Thoracic aorta (tissue), 2 donors: ENCODE measurements at regions not wholly inside any gene's neighbourhood (a gene's known extent, or its start where the extent isn't known, plus 50 kb on each side); places are given as distances from the start of the nearest gene placed in this dataset.

Experiments
- ATAC-seq: fragments of 150-250 bp; one replicate; pipeline ENCODE4 v1.8.0; 2017; ENCODE audit warnings: low read depth; ENCODE audit not compliant: insufficient number of reproducible peaks, low FRiP score
- DNase-seq: peaks from one replicate; pipeline ENCODE4 v3.0.0-alpha.2; 2020; ENCODE audit warnings: low spot score
- H3K27ac ChIP-seq, 2 donors: fragments of 200-600 bp; sonication (generic); 1 replicate in 1 of 2; 2 replicates in 1 of 2; pipeline ENCODE4 v1.5.1; 2016; ENCODE audit warnings: mild to moderate bottlenecking in 2 of 2, moderate library complexity in 2 of 2
- H3K27me3 ChIP-seq: fragments of 200-600 bp; sonication (generic); replicated peaks from 2 replicates; pipeline ENCODE4 v1.6.0; 2016; ENCODE audit warnings: mild to moderate bottlenecking; ENCODE audit not compliant: insufficient read depth
- H3K36me3 ChIP-seq: fragments of 200-600 bp; sonication (generic); one replicate; pipeline ENCODE4 v1.5.1; 2016
- H3K4me1 ChIP-seq, 2 donors: fragments of 200-600 bp; sonication (generic); 1 replicate in 1 of 2; 2 replicates in 1 of 2; pipeline versions ENCODE4 v1.5.1 to v1.6.0; 2016; ENCODE audit warnings: low read depth in 2 of 2, mild to moderate bottlenecking in 1 of 2; ENCODE audit not compliant: control insufficient read depth in 1 of 2
- H3K4me3 ChIP-seq: fragments of 200-600 bp; sonication (generic); 2 replicates; pipeline ENCODE4 v1.5.1; 2016; ENCODE audit warnings: mild to moderate bottlenecking
- H3K9me3 ChIP-seq: fragments of 200-600 bp; sonication (generic); 2 replicates; pipeline ENCODE4 v1.5.1; 2016
- CTCF ChIP-seq: fragments of 200-600 bp; sonication (generic); IDR thresholded peaks from one replicate; pipeline ENCODE4 v1.5.1; 2019; ENCODE audit warnings: antibody characterized with exemption

DNA sequence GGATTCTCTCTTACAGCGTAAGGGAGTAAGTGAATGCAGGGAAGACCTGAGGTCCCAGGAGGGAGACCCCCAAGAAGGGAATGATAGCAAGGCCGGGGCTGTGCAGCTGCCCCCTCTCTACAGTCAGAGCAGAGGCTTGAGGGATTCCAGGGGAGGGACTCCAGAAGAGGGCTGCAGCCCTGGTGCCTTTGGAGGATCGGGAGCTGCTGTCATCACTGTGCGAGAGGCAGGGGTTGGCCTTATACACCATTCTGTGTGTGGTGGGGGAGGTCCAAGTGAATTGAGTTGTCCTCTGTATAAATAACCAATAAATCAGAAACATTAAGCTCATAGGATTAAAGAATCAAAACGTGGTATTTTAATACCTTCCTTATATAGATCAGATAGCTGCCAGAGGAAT, 114.9 kb downstream of the GLI2 start:
- H3K36me3 ChIP-seq: no peaks in the 10 kb centered on the region
- H3K9me3 ChIP-seq: no peaks in the 10 kb centered on the region
- H3K4me3 ChIP-seq: no peak overlapping the region
- no peak for ATAC-seq
- no peaks in the 10 kb centered on the region for H3K27me3 ChIP-seq
- H3K27ac ChIP-seq: no peak overlapping the region
- TF ChIP-seq CTCF: no peak
- peaks cover 0 to 10% of the 10 kb centered on the region in 2 donors for H3K4me1 ChIP-seq
- no peak for DNase-seq

- H3K27ac ChIP-seq: no peak overlapping the region
- no peak for ATAC-seq
- peaks cover 0 to 10% of the 10 kb centered on the region in 2 donors for H3K4me1 ChIP-seq
- no peaks in the 10 kb centered on the region for H3K36me3 ChIP-seq
- DNase-seq: no peak
- no peaks in the 10 kb centered on the region for H3K27me3 ChIP-seq
- no peak overlapping the region for H3K4me3 ChIP-seq
- no peak for TF ChIP-seq CTCF
- no peaks in the 10 kb centered on the region for H3K9me3 ChIP-seq
Measured at GRCh38 chr2:120851116-120851773, 115.6 kb downstream of the GLI2 start.

DNA sequence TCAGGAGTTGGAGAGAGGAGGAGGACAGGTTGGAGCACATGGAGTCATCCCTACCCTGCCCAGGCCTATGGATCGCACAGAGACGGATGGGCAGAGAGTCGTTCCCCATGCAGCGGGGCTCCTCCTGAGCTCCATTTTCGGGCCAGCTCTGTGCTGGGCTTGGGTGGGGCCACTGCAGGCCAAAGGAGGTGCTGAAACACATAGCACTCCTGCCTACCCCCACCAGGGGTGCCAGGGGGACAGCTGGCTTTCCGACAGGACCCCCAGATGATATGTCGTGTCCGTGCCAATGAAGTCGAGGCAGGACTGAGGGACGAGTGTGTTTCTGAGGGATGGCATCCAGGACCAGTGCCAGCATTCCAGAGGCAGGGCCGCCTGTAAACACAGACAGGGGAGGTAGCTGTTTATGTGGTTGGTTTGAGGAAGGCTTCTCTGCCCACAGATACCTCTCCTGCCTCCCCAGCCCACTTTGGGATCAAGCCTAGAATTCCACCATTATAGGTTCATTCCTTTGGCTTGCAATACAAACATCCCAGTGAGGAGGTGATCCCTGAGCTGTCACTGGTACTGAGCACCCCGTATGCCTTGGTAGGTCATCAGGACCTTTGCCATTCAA, 116.6 kb downstream of the GLI2 start:
- H3K4me3 ChIP-seq: no peak overlapping the region
- no peak for DNase-seq

DNA sequence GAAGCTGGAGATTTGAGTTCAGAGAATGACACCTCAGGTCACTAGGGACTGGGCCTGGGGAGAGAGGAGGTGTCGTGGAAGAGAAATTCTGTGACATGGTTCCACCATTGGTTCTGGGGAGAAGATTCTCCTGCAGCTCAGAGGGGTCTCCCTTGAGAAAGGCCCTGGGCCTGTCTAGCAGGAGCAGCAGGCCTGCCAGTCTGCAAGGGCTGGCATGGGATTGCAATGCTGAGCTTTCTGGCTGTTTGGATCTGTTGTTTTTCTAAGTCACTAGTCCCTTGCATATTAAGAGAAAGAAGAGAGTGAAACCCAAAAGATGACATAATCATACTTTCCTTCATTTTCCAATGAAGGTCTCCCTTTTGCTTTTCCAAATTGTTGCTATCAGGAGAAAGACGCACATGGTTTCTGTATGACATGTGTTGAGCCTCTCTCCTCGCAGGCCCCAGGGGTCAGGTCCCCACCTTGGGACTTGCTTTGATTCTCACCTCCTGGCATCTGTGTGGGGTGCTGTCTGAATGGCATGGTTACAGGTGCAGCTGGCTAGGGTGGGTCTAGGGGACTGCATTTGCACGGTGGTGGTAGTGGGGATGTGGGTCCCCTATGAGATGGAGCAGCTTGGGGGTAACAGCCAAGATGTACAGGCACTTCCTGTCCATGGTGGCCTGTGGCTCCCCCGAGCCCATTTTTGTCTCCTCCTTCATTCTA, 117.8 kb downstream of the GLI2 start:
- TF ChIP-seq CTCF: no peak
- Histone ChIP-seq H3K27ac (no peak overlapping the region), H3K4me1 (peaks cover 0 to 2% of the 10 kb centered on the region in 2 donors), H3K4me3 (no peak overlapping the region), H3K9me3 (no peaks in the 10 kb centered on the region), H3K27me3 (no peaks in the 10 kb centered on the region), H3K36me3 (no peaks in the 10 kb centered on the region)
- DNase-seq (no peak), ATAC-seq (no peak)

More for the DNA sequence above, 116.6 kb downstream of the GLI2 start:
- H3K27ac ChIP-seq: no peak overlapping the region
- no peaks in the 10 kb centered on the region for H3K27me3 ChIP-seq
- H3K9me3 ChIP-seq: no peaks in the 10 kb centered on the region
- no peak for TF ChIP-seq CTCF
- no peaks in the 10 kb centered on the region for H3K36me3 ChIP-seq
- H3K4me1 ChIP-seq: peaks cover 0 to 10% of the 10 kb centered on the region in 2 donors
- ATAC-seq: no peak

DNA sequence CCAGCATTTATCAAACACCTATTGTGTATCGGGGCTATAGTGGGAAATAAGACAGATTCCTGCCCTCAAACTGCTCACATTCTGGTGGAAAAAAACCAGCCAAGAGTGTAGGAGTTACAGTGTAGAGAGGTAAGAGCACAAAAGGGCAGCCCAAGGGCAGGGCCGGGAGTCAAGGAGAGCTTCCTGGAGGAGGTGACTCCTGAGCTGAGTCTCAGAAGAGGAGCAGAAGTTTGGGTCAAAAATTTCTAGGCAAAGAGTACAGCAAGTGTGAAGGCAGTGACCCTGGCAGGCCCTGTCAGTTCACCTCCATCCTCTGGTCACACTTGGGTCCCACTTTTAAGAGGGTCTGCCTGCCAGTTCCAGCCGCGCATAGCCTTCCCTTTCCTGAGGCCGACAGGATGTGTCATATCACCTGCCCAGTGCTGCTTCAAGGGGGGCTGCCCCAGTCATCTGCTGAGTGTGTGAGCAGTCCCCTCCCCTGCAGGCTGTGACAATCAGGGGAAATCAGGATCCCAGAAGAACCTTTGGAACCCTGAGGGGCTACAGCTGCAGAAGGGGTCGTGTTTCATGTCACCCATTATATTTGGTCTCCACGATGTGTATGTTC, 118.4 kb downstream of the GLI2 start:
- Histone ChIP-seq H3K4me1 (no peaks in the 10 kb centered on the region), H3K27me3 (no peaks in the 10 kb centered on the region), H3K27ac (no peak overlapping the region), H3K4me3 (no peak overlapping the region), H3K36me3 (no peaks in the 10 kb centered on the region), H3K9me3 (no peaks in the 10 kb centered on the region)
- no peak for TF ChIP-seq CTCF
- ATAC-seq: no peak
- no peak for DNase-seq
